ENCODE measurements at regions not wholly inside any gene's neighbourhood (a gene's known extent, or its start where the extent isn't known, plus 50 kb on each side); places are given as distances from the start of the nearest gene placed in this dataset.
A peak's percentile ranks its signal among the peaks of the same experiment; 100 is the strongest.
"Not testable (repeated sequence)": the region's sequence is repeated elsewhere in the genome, so short reads cannot be mapped to it uniquely, and the experiment has no call there.

GRCh38 chr13:67498948-67499347, 268.8 kb upstream of the PCDH9 start:
- no peak for DNase-seq

- peak; percentile 63 to 78 for DNase-seq
These were observed 263.7 kb upstream of the PCDH9 start for GRCh38 chr13:67493835-67494234.

GRCh38 chr13:67489016-67489415, 258.9 kb upstream of the PCDH9 start:
- DNase-seq = no peak

GRCh38 chr13:67481445-67481844, 251.3 kb upstream of the PCDH9 start:
- DNase-seq = no peak

GRCh38 chr13:67474115-67474514, 244.0 kb upstream of the PCDH9 start:
- no peak for DNase-seq

- DNase-seq = no peak
These were observed 239.5 kb upstream of the PCDH9 start for GRCh38 chr13:67469623-67470022.

- DNase-seq = no peak
These were observed 236.4 kb upstream of the PCDH9 start for GRCh38 chr13:67466569-67466968.

GRCh38 chr13:67464154-67464553, 234.0 kb upstream of the PCDH9 start:
- DNase-seq = no peak

- no peak for DNase-seq
These were observed 232.0 kb upstream of the PCDH9 start for GRCh38 chr13:67462098-67462497.

- DNase-seq = not testable (repeated sequence)
These were observed 222.4 kb upstream of the PCDH9 start for GRCh38 chr13:67452526-67452925.

- DNase-seq = no peak
These were observed 215.3 kb upstream of the PCDH9 start for GRCh38 chr13:67445436-67445835.

- no peak for DNase-seq
These were observed 213.8 kb upstream of the PCDH9 start for GRCh38 chr13:67443923-67444322.

GRCh38 chr13:67440236-67440975, 210.3 kb upstream of the PCDH9 start:
- DNase-seq = no peak

- no peak for DNase-seq
These were observed 209.2 kb upstream of the PCDH9 start for GRCh38 chr13:67439365-67439764.

GRCh38 chr13:67438465-67438864, 208.3 kb upstream of the PCDH9 start:
- DNase-seq = peak in 1 of 2 experiments; percentile 22

- no peak for DNase-seq
These were observed 207.1 kb upstream of the PCDH9 start for GRCh38 chr13:67437244-67437643.

GRCh38 chr13:67421475-67421874, 191.3 kb upstream of the PCDH9 start:
- DNase-seq = peak; percentile 54 to 66

- DNase-seq = no peak
These were observed 186.2 kb upstream of the PCDH9 start for GRCh38 chr13:67416047-67416925.

GRCh38 chr13:67410645-67411044, 180.5 kb upstream of the PCDH9 start:
- no peak for DNase-seq

- DNase-seq = no peak
These were observed 178.7 kb upstream of the PCDH9 start for GRCh38 chr13:67408798-67409197.

- no peak for DNase-seq
These were observed 172.4 kb upstream of the PCDH9 start for GRCh38 chr13:67402546-67402945.

GRCh38 chr13:67395577-67395976, 165.4 kb upstream of the PCDH9 start:
- no peak for DNase-seq

- no peak for DNase-seq
These were observed 161.9 kb upstream of the PCDH9 start for GRCh38 chr13:67392014-67392413.

GRCh38 chr13:67390462-67391086, 160.4 kb upstream of the PCDH9 start:
- DNase-seq = no peak
